Esophagus muscularis mucosa (tissue), 4 donors: ENCODE measurements at regions not wholly inside any gene's neighbourhood (a gene's known extent, or its start where the extent isn't known, plus 50 kb on each side); places are given as distances from the start of the nearest gene placed in this dataset.

Source experiments
- DNase-seq: peaks from one replicate; pipeline ENCODE4 v3.0.0-alpha.2; 2017; ENCODE audit errors: extremely low spot score
- H3K27ac ChIP-seq, 4 donors: fragments of 200-600 bp; sonication (generic); replicated peaks in 1 of 4; 1 replicate in 3 of 4; 2 replicates in 1 of 4; pipeline ENCODE4 v1.5.1; 2016 to 2019; ENCODE audit warnings: mild to moderate bottlenecking in 1 of 4
- H3K27me3 ChIP-seq, 4 donors: fragments of 200-600 bp; sonication (generic); one replicate each; pipeline versions ENCODE4 v1.5.1 to v1.6.0; 2016 to 2019
- H3K36me3 ChIP-seq, 4 donors: fragments of 200-600 bp; sonication (generic); one replicate each; pipeline ENCODE4 v1.5.1; 2016 to 2019
- H3K4me1 ChIP-seq, 4 donors: fragments of 200-600 bp; sonication (generic); one replicate each; pipeline ENCODE4 v1.5.1; 2016 to 2019
- H3K4me3 ChIP-seq, 4 donors: fragments of 200-600 bp; sonication (generic); 1 replicate in 2 of 4; 2 replicates in 2 of 4; pipeline ENCODE4 v1.5.1; 2016 to 2019; ENCODE audit warnings: mild to moderate bottlenecking in 4 of 4, moderate library complexity in 1 of 4
- H3K9me3 ChIP-seq, 4 donors: fragments of 200-600 bp; sonication (generic); 1 replicate in 3 of 4; 2 replicates in 1 of 4; pipeline ENCODE4 v1.5.1; 2016 to 2019
- CTCF ChIP-seq, 3 experiments: fragments of 200-600 bp in 2 of 3; fragments of 450-650 bp in 1 of 3; sonication (generic) in 2 of 3; IDR thresholded peaks; one replicate each; pipeline ENCODE4 v1.5.1; 2017 to 2019; ENCODE audit warnings: antibody characterized with exemption in 3 of 3, mild to moderate bottlenecking in 2 of 3, moderate library complexity in 1 of 3
- EP300 ChIP-seq: sonication (generic); formaldehyde crosslinking; IDR thresholded peaks from one replicate; pipeline ENCODE4 v1.6.1; 2017; ENCODE audit warnings: antibody characterized with exemption
- POLR2A ChIP-seq: fragments of 450-650 bp; IDR thresholded peaks from one replicate; pipeline ENCODE4 v1.6.1; 2017; ENCODE audit warnings: antibody characterized with exemption, moderate library complexity, mild to moderate bottlenecking, low read depth
- POLR2AphosphoS5 ChIP-seq, 2 donors: sonication (generic); formaldehyde crosslinking; IDR thresholded peaks; one replicate each; pipeline ENCODE4 v1.6.1; 2017; ENCODE audit warnings: antibody characterized with exemption in 2 of 2
- WGBS: methylation state at CpG from one replicate; pipeline ENCODE4 v1.1.5; 2018; 5-methylcytosine and 5-hydroxymethylcytosine counted together
- intact Hi-C: fragments of 100-400 bp; cut with DNase I; formaldehyde crosslinking; loops from one replicate; pipeline ENCODE4 v1.15.1; 2023

- intact Hi-C loops: no loop called here
- TF ChIP-seq EP300 (no peak), CTCF (IDR thresholded peaks at IDR 0.05) (no peak), POLR2A (no peak), POLR2AphosphoS5 (IDR thresholded peaks at IDR 0.05) (no peak)
- WGBS: 68% methylated on average over 12 of the region's 13 CpGs
- Histone ChIP-seq H3K9me3 (no peaks in the 10 kb centered on the region), H3K4me3 (no peak overlapping the region), H3K4me1 (peaks cover 0 to 10% (median 5%) of the 10 kb centered on the region in 4 donors), H3K27ac (no peak overlapping the region), H3K36me3 (no peaks in the 10 kb centered on the region), H3K27me3 (no peaks in the 10 kb centered on the region)
- DNase-seq: no peak
Measured at GRCh38 chr2:16223161-16223840, 283.0 kb downstream of the MYCN start.

GRCh38 chr2:16222326-16222725 is 282.0 kb downstream of the MYCN start:
- DNase-seq: no peak
- Histone ChIP-seq H3K9me3 (no peaks in the 10 kb centered on the region), H3K27me3 (no peaks in the 10 kb centered on the region), H3K4me3 (no peak overlapping the region), H3K27ac (no peak overlapping the region), H3K36me3 (no peaks in the 10 kb centered on the region), H3K4me1 (peaks cover 0 to 9% (median 4%) of the 10 kb centered on the region in 4 donors)
- 90% methylated on average over 2 of the region's 2 CpGs for WGBS
- TF ChIP-seq EP300 (no peak), POLR2AphosphoS5 (IDR thresholded peaks at IDR 0.05) (no peak), CTCF (IDR thresholded peaks at IDR 0.05) (no peak), POLR2A (no peak)
- intact Hi-C loops: no loop called here

- Histone ChIP-seq H3K4me1 (peaks cover 0 to 2% (median under 1%) of the 10 kb centered on the region in 4 donors), H3K27ac (no peak overlapping the region), H3K27me3 (no peaks in the 10 kb centered on the region), H3K4me3 (no peak overlapping the region), H3K9me3 (no peaks in the 10 kb centered on the region), H3K36me3 (no peaks in the 10 kb centered on the region)
- WGBS: 78% methylated on average over 7 of the region's 7 CpGs
- TF ChIP-seq CTCF (IDR thresholded peaks at IDR 0.05) (no peak), POLR2A (no peak), POLR2AphosphoS5 (IDR thresholded peaks at IDR 0.05) (no peak), EP300 (no peak)
- intact Hi-C loops: no loop called here
- no peak for DNase-seq
Measured at GRCh38 chr2:16221461-16222010, 281.2 kb downstream of the MYCN start.

GRCh38 chr2:16219292-16219975 is 279.1 kb downstream of the MYCN start:
- no peaks in the 10 kb centered on the region for H3K9me3 ChIP-seq
- peaks cover 0 to 6% (median 0%) of the 10 kb centered on the region in 4 donors for H3K4me1 ChIP-seq
- no peak overlapping the region for H3K27ac ChIP-seq
- H3K36me3 ChIP-seq: no peaks in the 10 kb centered on the region
- intact Hi-C loops: no loop called here
- DNase-seq: no peak
- WGBS: 87% methylated on average over 3 of the region's 9 CpGs
- H3K27me3 ChIP-seq: no peaks in the 10 kb centered on the region
- no peak overlapping the region for H3K4me3 ChIP-seq
- no peak for TF ChIP-seq CTCF (IDR thresholded peaks at IDR 0.05)
- no peak for TF ChIP-seq EP300
